Activated naive CD4-positive, alpha-beta T cell treated with anti-CD3 and anti-CD28 coated beads for 36 hours (primary cell): ENCODE measurements at regions not wholly inside any gene's neighbourhood (a gene's known extent, or its start where the extent isn't known, plus 50 kb on each side); places are given as distances from the start of the nearest gene placed in this dataset.

Source experiments
- CTCF ChIA-PET: fragments of 350-600 bp; sonication (Branson Sonifier 250); formaldehyde crosslinking; loops from one replicate; lab custom pipeline; 2021; ENCODE audit warnings: antibody characterized with exemption; lab: Charles Lee
- DNase-seq: peaks from one replicate; pipeline ENCODE4 v3.0.0-alpha.2; 2020
- H3K27ac Mint-ChIP-seq: one replicate; pipeline ENCODE4 v1.8.0; 2021; ENCODE audit warnings: mild to moderate bottlenecking, mixed read lengths
- H3K27me3 Mint-ChIP-seq: one replicate; pipeline ENCODE4 v1.8.0; 2021; ENCODE audit warnings: low read depth, mixed read lengths
- H3K36me3 Mint-ChIP-seq: one replicate; pipeline ENCODE4 v1.8.0; 2021; ENCODE audit warnings: low read depth, mixed read lengths
- H3K4me1 Mint-ChIP-seq: one replicate; pipeline ENCODE4 v1.8.0; 2021; ENCODE audit warnings: low read depth, mixed read lengths
- H3K4me3 Mint-ChIP-seq: one replicate; pipeline ENCODE4 v1.8.0; 2021; ENCODE audit warnings: mild to moderate bottlenecking, moderate library complexity, mixed read lengths
- H3K9me3 Mint-ChIP-seq: one replicate; pipeline ENCODE4 v1.8.0; 2021; ENCODE audit warnings: mixed read lengths
- intact Hi-C: fragments of 100-400 bp; cut with micrococcal nuclease; formaldehyde crosslinking; loops from one replicate; pipeline ENCODE4 v1.15.1; 2023

DNA sequence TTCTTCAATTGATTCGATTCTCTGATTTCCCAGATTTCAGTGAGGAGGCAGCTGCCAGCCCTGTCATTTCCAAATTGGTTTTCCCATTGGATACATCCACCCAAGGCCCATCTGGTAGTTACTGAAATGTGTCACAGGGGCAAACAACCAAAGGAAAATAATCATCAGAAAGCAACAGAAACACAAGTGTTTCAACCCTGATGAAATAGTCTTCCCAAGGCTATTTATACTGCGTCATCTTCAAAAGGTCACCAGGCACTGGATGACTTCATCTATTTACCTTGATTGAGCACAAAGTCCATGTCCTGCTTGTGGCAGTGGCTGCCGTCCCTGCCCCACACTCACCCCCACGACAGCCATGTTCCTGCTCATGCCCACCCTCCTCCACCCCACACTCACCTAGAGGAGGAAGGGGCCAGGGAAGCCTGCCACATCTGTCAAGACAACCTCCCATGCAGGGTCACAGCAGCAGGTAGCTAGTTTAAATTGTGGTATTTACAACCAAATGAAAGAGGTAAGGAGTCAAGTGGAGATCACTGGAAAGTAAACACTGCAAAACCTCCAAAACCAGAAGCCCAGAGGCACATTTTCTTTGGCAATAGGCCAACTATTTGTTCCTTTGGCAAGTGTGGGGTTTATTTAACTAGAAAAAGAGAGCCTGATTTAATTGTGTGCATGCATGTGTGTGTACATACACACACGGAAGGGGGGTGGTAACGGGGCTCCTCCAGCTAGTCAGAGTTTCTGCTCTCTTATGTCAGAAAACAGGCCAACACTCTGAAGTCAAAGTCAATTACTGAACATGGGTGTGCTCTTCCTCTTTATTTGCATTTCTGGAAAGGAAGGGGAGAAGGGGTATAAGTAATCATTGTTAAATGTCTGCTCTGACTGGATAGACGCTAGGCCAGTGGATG lies 49.5 kb upstream of the RAB4A start:
- Mint-ChIP-seq H3K27ac (no peak overlapping the region), H3K36me3 (no peaks in the 10 kb centered on the region), H3K4me1 (no peaks in the 10 kb centered on the region), H3K9me3 (no peaks in the 10 kb centered on the region), H3K27me3 (no peaks in the 10 kb centered on the region), H3K4me3 (no peak overlapping the region)
- no peak for DNase-seq
- intact Hi-C loops, result no loop called here
- CTCF ChIA-PET, result interaction anchor here (0.6 kb wide), 1 partner anchor 59 kb away, joined by 4 read pairs; no protein-coding TSS in a partner anchor
